Esophagus squamous epithelium (tissue), 5 donors: ENCODE measurements at regions not wholly inside any gene's neighbourhood (a gene's known extent, or its start where the extent isn't known, plus 50 kb on each side); places are given as distances from the start of the nearest gene placed in this dataset.

Experiments used
- DNase-seq: peaks from one replicate; lab custom pipeline; 2025; lab: John Stamatoyannopoulos, UW
- H3K27ac ChIP-seq, 4 donors: fragments of 200-600 bp; sonication (generic); one replicate each; pipeline ENCODE4 v1.5.1; 2016 to 2019; ENCODE audit warnings: mild to moderate bottlenecking in 1 of 4
- H3K27me3 ChIP-seq, 4 donors: fragments of 200-600 bp; sonication (generic); 1 replicate in 3 of 4; 2 replicates in 1 of 4; pipeline versions ENCODE4 v1.5.1 to v1.6.0; 2017 to 2021; ENCODE audit warnings: antibody characterized with exemption in 1 of 4
- H3K36me3 ChIP-seq, 3 donors: fragments of 200-600 bp; sonication (generic); one replicate each; pipeline ENCODE4 v1.5.1; 2016 to 2019
- H3K4me1 ChIP-seq, 3 donors: fragments of 200-600 bp; sonication (generic); one replicate each; pipeline ENCODE4 v1.5.1; 2017 to 2019
- H3K4me3 ChIP-seq, 4 donors: fragments of 200-600 bp; sonication (generic); 1 replicate in 3 of 4; 2 replicates in 1 of 4; pipeline ENCODE4 v1.5.1; 2016 to 2019; ENCODE audit warnings: mild to moderate bottlenecking in 2 of 4, moderate library complexity in 1 of 4
- H3K9me3 ChIP-seq, 3 donors: fragments of 200-600 bp; sonication (generic); one replicate each; pipeline ENCODE4 v1.5.1; 2016 to 2019
- CTCF ChIP-seq, 6 experiments: fragments of 450-650 bp in 4 of 6; fragments of 200-600 bp in 2 of 6; sonication (generic) in 2 of 6; IDR thresholded peaks; one replicate each; pipeline ENCODE4 v1.5.1; 2016 to 2019; ENCODE audit warnings: antibody characterized with exemption in 6 of 6, mild to moderate bottlenecking in 4 of 6, moderate library complexity in 4 of 6
- POLR2A ChIP-seq, 4 donors: fragments of 450-650 bp; IDR thresholded peaks; one replicate each; pipeline ENCODE4 v1.6.1; 2017; ENCODE audit warnings: antibody characterized with exemption in 4 of 4, mild to moderate bottlenecking in 4 of 4, moderate library complexity in 3 of 4
- WGBS, 2 donors: methylation state at CpG; one replicate each; pipeline ENCODE4 v1.1.5; 2018; 5-methylcytosine and 5-hydroxymethylcytosine counted together
- intact Hi-C: fragments of 100-400 bp; cut with DNase I; formaldehyde crosslinking; loops from one replicate; pipeline ENCODE4 v1.15.0; 2022
- donor health status: DM: yes; HTN: yes; CAD: no.

- intact Hi-C loops, result no loop called here
These were observed 811.5 kb upstream of the TENM3 start for GRCh38 chr4:181431661-181432060.

GRCh38 chr4:181432335-181432734 lies 810.9 kb upstream of the TENM3 start:
- Histone ChIP-seq H3K27me3 (no peaks in the 10 kb centered on the region), H3K36me3 (no peaks in the 10 kb centered on the region), H3K4me3 (no peak overlapping the region), H3K4me1 (no peaks in the 10 kb centered on the region), H3K27ac (no peak overlapping the region), H3K9me3 (no peaks in the 10 kb centered on the region)
- WGBS, 2 donors, result 22 to 34% methylated on average over 2 to 5 of the region's 6 CpGs
- TF ChIP-seq POLR2A (IDR thresholded peaks at IDR 0.05) (no peak), CTCF (IDR thresholded peaks at IDR 0.05) (no peak)
- DNase-seq, result no peak
- intact Hi-C loops, result no loop called here

More at GRCh38 chr4:181431661-181432060, 811.5 kb upstream of the TENM3 start:
- Histone ChIP-seq H3K4me3 (no peak overlapping the region), H3K27me3 (no peaks in the 10 kb centered on the region), H3K27ac (no peak overlapping the region), H3K36me3 (no peaks in the 10 kb centered on the region), H3K9me3 (no peaks in the 10 kb centered on the region), H3K4me1 (no peaks in the 10 kb centered on the region)
- no peak for TF ChIP-seq POLR2A (IDR thresholded peaks at IDR 0.05)
- TF ChIP-seq CTCF (IDR thresholded peaks at IDR 0.05), result no peak
- WGBS, 2 donors, result 71 to 77% methylated on average over 3 of the region's 3 CpGs
- DNase-seq, result no peak

DNA sequence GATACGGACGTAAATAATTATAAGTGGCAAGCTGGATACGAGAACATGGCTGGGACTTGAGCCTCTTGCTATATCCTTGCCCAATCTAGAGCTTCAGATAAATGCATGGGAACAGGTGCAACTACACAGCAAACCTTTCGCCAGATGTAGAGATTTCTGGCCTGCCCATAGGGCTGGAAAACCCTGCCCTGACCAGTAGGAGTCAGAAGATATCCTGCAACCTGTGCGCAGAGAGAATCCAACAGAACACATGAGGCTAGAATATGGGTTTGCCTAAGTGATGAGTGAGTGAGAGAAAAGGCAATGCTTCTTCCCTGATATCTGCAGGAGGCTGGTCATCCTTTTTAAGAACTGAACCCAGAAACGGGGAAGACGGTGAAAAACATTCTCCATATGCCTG lies 805.3 kb upstream of the TENM3 start:
- 77 to 78% methylated on average over 6 to 7 of the region's 7 CpGs for WGBS, 2 donors
- intact Hi-C loops, result no loop called here
- TF ChIP-seq CTCF (IDR thresholded peaks at IDR 0.05), result no peak

GRCh38 chr4:181438641-181439040 lies 804.6 kb upstream of the TENM3 start:
- H3K36me3 ChIP-seq, result no peaks in the 10 kb centered on the region
- TF ChIP-seq CTCF (IDR thresholded peaks at IDR 0.05), result no peak
- TF ChIP-seq POLR2A (IDR thresholded peaks at IDR 0.05), result no peak
- no peaks in the 10 kb centered on the region for H3K27me3 ChIP-seq
- H3K4me3 ChIP-seq, result no peak overlapping the region
- 46 to 56% methylated on average over 5 of the region's 5 CpGs for WGBS, 2 donors
- H3K9me3 ChIP-seq, result no peaks in the 10 kb centered on the region
- H3K27ac ChIP-seq, result no peak overlapping the region
- no peak for DNase-seq
- intact Hi-C loops, result no loop called here
- H3K4me1 ChIP-seq, result no peaks in the 10 kb centered on the region

More for the DNA sequence above, 805.3 kb upstream of the TENM3 start:
- Histone ChIP-seq H3K27me3 (no peaks in the 10 kb centered on the region), H3K36me3 (no peaks in the 10 kb centered on the region), H3K27ac (no peak overlapping the region), H3K4me3 (no peak overlapping the region), H3K9me3 (no peaks in the 10 kb centered on the region), H3K4me1 (no peaks in the 10 kb centered on the region)
- no peak for DNase-seq

DNA sequence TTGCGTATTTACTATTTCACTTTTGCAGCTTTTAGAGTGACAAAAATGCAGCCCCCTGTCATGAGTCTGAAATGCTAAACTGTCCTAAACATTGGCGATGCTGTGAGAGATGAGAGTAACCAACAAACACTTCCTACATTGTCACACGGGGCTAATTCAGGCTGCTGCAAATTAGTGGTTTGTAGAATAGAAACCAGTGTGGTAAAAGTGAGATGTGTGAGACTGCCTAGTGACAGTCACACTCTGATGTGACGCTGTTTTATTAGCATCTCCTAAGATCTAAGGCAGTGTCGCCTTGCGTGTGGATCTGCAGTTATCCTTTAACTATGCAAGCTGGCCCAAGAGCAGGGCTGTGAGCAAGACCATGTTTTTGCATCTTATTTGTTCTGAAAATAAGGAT lies 800.2 kb upstream of the TENM3 start:
- intact Hi-C loops, result no loop called here
- no peaks in the 10 kb centered on the region for H3K4me1 ChIP-seq
- DNase-seq, result no peak
- no peaks in the 10 kb centered on the region for H3K36me3 ChIP-seq
- H3K4me3 ChIP-seq, result no peak overlapping the region
- H3K9me3 ChIP-seq, result no peaks in the 10 kb centered on the region
- WGBS, 2 donors, result 15 to 44% methylated on average over 6 of the region's 6 CpGs
- no peak overlapping the region for H3K27ac ChIP-seq
- H3K27me3 ChIP-seq, result no peaks in the 10 kb centered on the region
- TF ChIP-seq CTCF (IDR thresholded peaks at IDR 0.05) (no peak), POLR2A (IDR thresholded peaks at IDR 0.05) (no peak)
